NCI-H82 treated with DMSO at 0.1 percent for 48 hours (cell line): ENCODE measurements at regions not wholly inside any gene's neighbourhood (a gene's known extent, or its start where the extent isn't known, plus 50 kb on each side); places are given as distances from the start of the nearest gene placed in this dataset.

ENCODE experiments used
- DNase-seq: peaks from one replicate; lab custom pipeline; 2025; ENCODE audit not compliant: unreplicated experiment; lab: John Stamatoyannopoulos, UW

GRCh38 chr1:208577381-208577905 is 333.3 kb upstream of the PLXNA2 start:
- DNase-seq, result no peak

GRCh38 chr1:208581209-208581608 is 337.0 kb upstream of the PLXNA2 start:
- DNase-seq, result no peak

GRCh38 chr1:208581667-208582066 is 337.5 kb upstream of the PLXNA2 start:
- DNase-seq, result no peak

- DNase-seq, result no peak
These were observed 340.1 kb upstream of the PLXNA2 start for GRCh38 chr1:208584167-208584755.

GRCh38 chr1:208587110-208587509 is 342.9 kb upstream of the PLXNA2 start:
- no peak for DNase-seq

GRCh38 chr1:208593306-208594006 is 349.3 kb upstream of the PLXNA2 start:
- no peak for DNase-seq

- DNase-seq, result no peak
These were observed 351.1 kb upstream of the PLXNA2 start for GRCh38 chr1:208595236-208595635.

DNA sequence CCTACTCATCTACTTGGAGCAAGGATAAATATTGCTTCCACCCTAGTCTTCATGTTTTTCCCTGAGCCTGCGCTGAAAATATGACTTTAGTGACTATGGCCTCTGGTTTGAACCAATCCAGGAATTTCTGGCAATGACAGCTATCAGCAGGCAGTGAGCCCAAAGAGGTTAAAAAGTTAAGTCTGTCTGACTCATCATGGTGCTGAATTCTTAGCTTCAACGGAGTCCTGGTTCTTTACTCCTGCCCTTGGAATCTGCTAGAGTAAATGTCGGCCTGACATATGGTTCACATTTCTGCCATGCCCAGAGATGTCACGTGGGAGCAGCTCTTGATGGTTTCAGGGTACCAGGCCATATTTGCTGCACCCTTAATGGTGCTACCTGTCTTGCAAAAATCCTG is 351.6 kb upstream of the PLXNA2 start:
- no peak for DNase-seq

- no peak for DNase-seq
These were observed 353.4 kb upstream of the PLXNA2 start for GRCh38 chr1:208597571-208597970.

DNA sequence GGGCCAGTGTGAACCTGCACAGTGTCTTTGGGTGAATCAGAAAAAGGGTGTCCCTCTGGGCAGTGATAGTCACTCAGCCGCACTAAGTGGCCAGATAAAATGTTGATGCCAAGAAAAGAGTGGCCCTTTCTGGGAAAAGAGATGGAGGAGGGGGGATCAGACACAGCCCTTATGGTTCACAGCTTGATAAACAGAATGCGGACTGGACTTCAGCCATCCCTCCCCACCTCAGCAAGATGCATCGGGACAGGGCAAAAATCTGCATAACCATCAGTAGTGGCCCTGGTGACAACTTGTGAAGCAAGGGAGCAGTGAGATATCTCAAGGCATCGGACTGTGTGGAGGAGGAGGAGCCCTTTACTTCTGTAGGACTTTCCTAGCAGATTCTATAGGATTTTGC is 353.8 kb upstream of the PLXNA2 start:
- DNase-seq, result no peak

DNA sequence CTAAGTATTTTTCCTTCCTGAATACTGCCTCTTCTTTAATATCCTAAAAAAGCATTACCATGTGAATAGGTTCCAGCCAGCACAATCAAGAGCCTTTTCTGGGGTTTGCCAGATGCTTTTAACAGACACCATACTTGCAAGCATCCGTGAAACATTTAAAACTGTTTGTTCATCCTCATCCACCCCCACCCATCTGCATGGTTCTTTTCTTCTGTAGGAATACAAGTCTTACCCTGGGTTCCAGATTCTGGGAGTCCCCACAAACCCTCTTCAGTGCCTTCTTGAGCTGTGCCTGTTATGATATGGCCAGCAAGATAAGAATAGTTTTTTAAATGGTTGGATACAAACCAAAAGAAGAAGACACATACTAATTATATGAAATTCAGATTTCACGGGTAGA is 354.9 kb upstream of the PLXNA2 start:
- DNase-seq, result no peak

- no peak for DNase-seq
These were observed 356.4 kb upstream of the PLXNA2 start for GRCh38 chr1:208600456-208601190.

GRCh38 chr1:208601561-208601960 is 357.4 kb upstream of the PLXNA2 start:
- no peak for DNase-seq

- DNase-seq, result no peak
These were observed 359.5 kb upstream of the PLXNA2 start for GRCh38 chr1:208603721-208604120.

- DNase-seq, result no peak
These were observed 360.1 kb upstream of the PLXNA2 start for GRCh38 chr1:208604295-208604694.

GRCh38 chr1:208606959-208607358 is 362.8 kb upstream of the PLXNA2 start:
- no peak for DNase-seq

DNA sequence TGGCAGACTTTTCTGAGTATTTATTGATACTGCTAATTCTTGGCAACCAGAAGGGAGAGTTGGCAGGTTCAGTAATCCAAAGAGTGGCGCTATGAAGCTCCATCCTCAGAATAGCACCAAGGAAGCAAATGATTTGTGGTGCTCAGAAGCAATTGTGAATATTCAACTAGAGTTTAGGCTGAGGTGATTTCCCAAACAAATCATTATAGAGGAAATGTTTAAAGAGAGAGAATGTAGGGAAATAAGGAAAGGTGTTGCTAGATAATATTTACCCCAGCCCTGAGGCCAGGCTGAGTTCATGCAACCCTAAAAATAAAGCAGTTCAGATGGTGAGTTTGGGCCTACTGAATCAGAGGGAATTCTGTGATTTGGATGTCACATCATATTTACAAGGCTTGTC is 363.4 kb upstream of the PLXNA2 start:
- no peak for DNase-seq

- DNase-seq, result no peak
These were observed 370.4 kb upstream of the PLXNA2 start for GRCh38 chr1:208614610-208615009.

GRCh38 chr1:208615371-208615770 is 371.2 kb upstream of the PLXNA2 start:
- no peak for DNase-seq

DNA sequence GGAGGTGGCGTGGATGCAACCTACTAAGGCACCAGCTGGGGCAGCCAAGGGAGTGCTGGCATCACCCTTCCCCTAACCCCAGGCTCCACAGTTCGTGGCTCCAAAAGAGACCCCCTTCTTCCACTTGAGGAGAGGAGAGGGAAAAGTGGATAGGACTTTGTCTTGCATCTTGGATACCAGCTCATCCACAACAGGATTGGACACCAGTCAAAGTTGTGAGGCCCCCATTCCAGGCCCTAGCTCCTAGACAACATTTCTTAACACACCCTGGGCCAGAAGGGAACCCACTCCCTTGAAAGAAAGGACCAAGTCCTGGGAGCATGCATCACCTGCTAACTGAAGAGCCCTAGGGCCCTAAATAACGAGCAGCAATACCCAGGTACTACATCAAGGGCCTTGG is 372.6 kb upstream of the PLXNA2 start:
- DNase-seq, result no peak

- no peak for DNase-seq
These were observed 384.1 kb upstream of the PLXNA2 start for GRCh38 chr1:208628022-208628914.
